Endothelial cell of umbilical vein (primary cell): ENCODE measurements at regions not wholly inside any gene's neighbourhood (a gene's known extent, or its start where the extent isn't known, plus 50 kb on each side); places are given as distances from the start of the nearest gene placed in this dataset.

ENCODE experiments used
- BruUV-seq: library from RNA; stranded (reverse); fragments of 400-500 nt; replicated peaks from 2 replicates; lab custom pipeline; 2021; lab: Mats Ljungman, UMichigan
- CTCF ChIA-PET: fragments of 300-600, 350-600 bp; sonication (Branson Sonifier 250); formaldehyde crosslinking; loops from one replicate; lab custom pipeline; 2021; ENCODE audit warnings: antibody characterized with exemption, inconsistent platforms; lab: Charles Lee
- POLR2A ChIA-PET: fragments of 300-600, 350-600 bp; sonication (Branson Sonifier 250); formaldehyde crosslinking; loops from one replicate; lab custom pipeline; 2021; ENCODE audit warnings: antibody characterized with exemption, inconsistent platforms; lab: Charles Lee
- DNase-seq: peaks from one replicate; pipeline ENCODE4 v3.0.0-alpha.2; 2011; ENCODE audit warnings: low read depth, low spot score
- FAIRE-seq: peaks from 2 replicates; lab custom pipeline; 2011; peaks lifted over from hg19 to GRCh38; lab: Jason Lieb, UNC
- H2AFZ ChIP-seq: 2 replicates; pipeline ENCODE4 v1.6.0; 2012; ENCODE audit warnings: low read depth, low read length, control low read depth, inconsistent platforms
- H3K27ac ChIP-seq: 2 replicates; pipeline ENCODE4 v1.5.1; 2011; ENCODE audit warnings: low read depth, mild to moderate bottlenecking, control low read depth, low read length, moderate library complexity; ENCODE audit not compliant: insufficient read depth
- H3K27me3 ChIP-seq, 2 experiments: 2 replicates each; pipeline versions ENCODE4 v1.6.0 to v1.6.1; 2011; ENCODE audit warnings: low read length in 2 of 2, mixed read lengths in 1 of 2; ENCODE audit not compliant: control insufficient read depth in 2 of 2, insufficient read depth in 2 of 2
- H3K36me3 ChIP-seq, 2 experiments: 2 replicates in 1 of 2; 3 replicates in 1 of 2; pipeline ENCODE4 v1.5.1; 2011; ENCODE audit warnings: low read length in 2 of 2, mild to moderate bottlenecking in 1 of 2, moderate library complexity in 1 of 2; ENCODE audit not compliant: control insufficient read depth in 2 of 2, insufficient read depth in 2 of 2; ENCODE audit errors: extremely low read depth in 1 of 2
- H3K4me1 ChIP-seq: 3 replicates; pipeline ENCODE4 v1.5.1; 2011; ENCODE audit warnings: mild to moderate bottlenecking, low read length; ENCODE audit not compliant: control insufficient read depth, insufficient read depth; ENCODE audit errors: extremely low read depth
- H3K4me2 ChIP-seq: 2 replicates; pipeline ENCODE4 v1.6.1; 2011; ENCODE audit warnings: low read length, control low read depth, mixed read lengths; ENCODE audit not compliant: insufficient read depth
- H3K4me3 ChIP-seq, 3 experiments: fragments of 200-600 bp in 1 of 3; sonication (generic), shearing (Covaris generic) in 1 of 3; replicated peaks in 1 of 3; 2 replicates each; pipeline ENCODE4 v1.5.1; 2011 to 2016; ENCODE audit warnings: control low read depth in 3 of 3, low read length in 3 of 3, mild to moderate bottlenecking in 2 of 3, inconsistent platforms in 1 of 3, low read depth in 1 of 3, moderate library complexity in 1 of 3; ENCODE audit not compliant: insufficient read depth in 1 of 3
- H3K79me2 ChIP-seq: 2 replicates; pipeline ENCODE4 v1.6.0; 2012; ENCODE audit warnings: low read length, inconsistent platforms; ENCODE audit not compliant: control insufficient read depth, insufficient read depth
- H3K9ac ChIP-seq: replicated peaks from 2 replicates; pipeline ENCODE3; 2011; ENCODE audit warnings: low read length, control low read depth; ENCODE audit not compliant: insufficient read depth; ENCODE audit errors: extremely low read depth
- H3K9me1 ChIP-seq: replicated peaks from 3 replicates; pipeline ENCODE4 v1.6.0; 2011; ENCODE audit warnings: mild to moderate bottlenecking, low read length; ENCODE audit not compliant: control insufficient read depth, insufficient read depth; ENCODE audit errors: extremely low read depth
- H3K9me3 ChIP-seq: replicated peaks from 2 replicates; pipeline ENCODE4 v1.5.1; 2012; ENCODE audit warnings: low read length, inconsistent platforms; ENCODE audit not compliant: control insufficient read depth, insufficient read depth
- H4K20me1 ChIP-seq: replicated peaks from 2 replicates; pipeline ENCODE3; 2011; ENCODE audit warnings: mild to moderate bottlenecking, low read length; ENCODE audit not compliant: control insufficient read depth, insufficient read depth; ENCODE audit errors: extremely low read depth
- FOS ChIP-seq: IDR thresholded peaks from 2 replicates; pipeline ENCODE4 v1.6.1; 2011; ENCODE audit warnings: mild to moderate bottlenecking, low read length, moderate library complexity, borderline replicate concordance; ENCODE audit not compliant: insufficient read depth
- JUN ChIP-seq: IDR thresholded peaks from 2 replicates; pipeline ENCODE4 v1.6.1; 2011; ENCODE audit warnings: borderline replicate concordance, low read depth; ENCODE audit not compliant: insufficient read length, insufficient read depth
- MYC ChIP-seq: IDR thresholded peaks from one replicate; pipeline ENCODE4 v1.6.1; 2011; ENCODE audit warnings: mild to moderate bottlenecking, low read depth, low read length
- POLR2A ChIP-seq: IDR thresholded peaks from 2 replicates; pipeline ENCODE4 v1.6.1; 2012; ENCODE audit warnings: low read depth, mild to moderate bottlenecking, control low read depth, low read length
- POLR2AphosphoS5 ChIP-seq: IDR thresholded peaks from 2 replicates; pipeline ENCODE4 v1.6.1; 2012; ENCODE audit warnings: low read depth, mild to moderate bottlenecking, control low read depth, low read length, moderate library complexity; ENCODE audit not compliant: insufficient read depth
- dilution Hi-C: fragments of 300-500 bp; cut with MboI; formaldehyde crosslinking; loops from one replicate; pipeline ENCODE4 v1.15.0; 2019; ENCODE audit warnings: low sequenced_read_pairs; ENCODE audit not compliant: extremely low pct_ligation_motif_present
- intact Hi-C: fragments of 100-400 bp; cut with micrococcal nuclease; formaldehyde crosslinking; loops from one replicate; pipeline ENCODE4 v1.10.0; 2022
- TF ChIP-seq, protein P1 (sequence below), 2 donors: IDR thresholded peaks; 1 replicate in 1 of 2; 2 replicates in 1 of 2; pipeline ENCODE4 v1.5.1; 2011; ENCODE audit warnings: low read length in 2 of 2, mild to moderate bottlenecking in 2 of 2, moderate library complexity in 2 of 2, control low read depth in 1 of 2, inconsistent platforms in 1 of 2, low read depth in 1 of 2; ENCODE audit not compliant: insufficient read depth in 1 of 2; ENCODE audit errors: extremely low read depth in 1 of 2

DNA sequence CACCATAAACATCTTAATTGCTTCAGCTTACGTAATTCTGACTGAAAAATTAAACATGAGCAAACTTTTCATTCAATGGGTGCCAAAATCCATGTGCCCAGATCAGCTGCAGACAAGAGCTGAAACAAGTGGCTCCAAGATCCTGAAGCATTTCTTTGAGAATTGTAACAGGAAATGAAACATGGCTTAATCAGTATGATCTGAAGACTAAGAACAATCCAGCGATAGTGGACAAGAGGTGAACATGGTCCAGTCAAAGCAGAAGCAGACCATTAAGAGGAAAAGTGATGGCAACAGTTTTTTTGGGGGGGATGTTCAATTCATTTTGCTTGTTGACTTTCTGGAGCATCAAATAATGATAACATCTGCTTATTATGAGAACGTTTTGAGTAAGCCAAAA, 1964.5 kb upstream of the RAG2 start:
- CTCF ChIA-PET: no interaction called here
- dilution Hi-C loops (no loop called here), intact Hi-C loops (no loop called here)
- BruUV-seq: no TSS peak
- no peak overlapping the region for H3K4me2 ChIP-seq
- no peak for DNase-seq
- FAIRE-seq: no peak
- H3K9ac ChIP-seq: no peak overlapping the region
- no peaks in the 10 kb centered on the region for H3K4me1 ChIP-seq
- H3K4me3 ChIP-seq: no peak overlapping the region
- no peak overlapping the region for H2AFZ ChIP-seq
- H3K79me2 ChIP-seq: no peaks in the 10 kb centered on the region
- TF ChIP-seq JUN: no peak
- TF ChIP-seq MYC: no peak
- TF ChIP-seq, protein P1, sequence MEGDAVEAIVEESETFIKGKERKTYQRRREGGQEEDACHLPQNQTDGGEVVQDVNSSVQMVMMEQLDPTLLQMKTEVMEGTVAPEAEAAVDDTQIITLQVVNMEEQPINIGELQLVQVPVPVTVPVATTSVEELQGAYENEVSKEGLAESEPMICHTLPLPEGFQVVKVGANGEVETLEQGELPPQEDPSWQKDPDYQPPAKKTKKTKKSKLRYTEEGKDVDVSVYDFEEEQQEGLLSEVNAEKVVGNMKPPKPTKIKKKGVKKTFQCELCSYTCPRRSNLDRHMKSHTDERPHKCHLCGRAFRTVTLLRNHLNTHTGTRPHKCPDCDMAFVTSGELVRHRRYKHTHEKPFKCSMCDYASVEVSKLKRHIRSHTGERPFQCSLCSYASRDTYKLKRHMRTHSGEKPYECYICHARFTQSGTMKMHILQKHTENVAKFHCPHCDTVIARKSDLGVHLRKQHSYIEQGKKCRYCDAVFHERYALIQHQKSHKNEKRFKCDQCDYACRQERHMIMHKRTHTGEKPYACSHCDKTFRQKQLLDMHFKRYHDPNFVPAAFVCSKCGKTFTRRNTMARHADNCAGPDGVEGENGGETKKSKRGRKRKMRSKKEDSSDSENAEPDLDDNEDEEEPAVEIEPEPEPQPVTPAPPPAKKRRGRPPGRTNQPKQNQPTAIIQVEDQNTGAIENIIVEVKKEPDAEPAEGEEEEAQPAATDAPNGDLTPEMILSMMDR (IDR thresholded peaks at IDR 0.05; ENCODE audit: extremely low read depth in 1 of 2, insufficient read depth in 1 of 2, low read depth in 1 of 2, low read length in 2 of 2): no peak
- no peak for TF ChIP-seq POLR2A
- H3K27ac ChIP-seq: no peak overlapping the region
- H3K9me3 ChIP-seq: no peaks in the 10 kb centered on the region
- H3K9me1 ChIP-seq: no peaks in the 10 kb centered on the region
- H4K20me1 ChIP-seq: no peaks in the 10 kb centered on the region
- no peaks in the 10 kb centered on the region for H3K27me3 ChIP-seq
- POLR2A ChIA-PET: no interaction called here
- no peaks in the 10 kb centered on the region for H3K36me3 ChIP-seq

DNA sequence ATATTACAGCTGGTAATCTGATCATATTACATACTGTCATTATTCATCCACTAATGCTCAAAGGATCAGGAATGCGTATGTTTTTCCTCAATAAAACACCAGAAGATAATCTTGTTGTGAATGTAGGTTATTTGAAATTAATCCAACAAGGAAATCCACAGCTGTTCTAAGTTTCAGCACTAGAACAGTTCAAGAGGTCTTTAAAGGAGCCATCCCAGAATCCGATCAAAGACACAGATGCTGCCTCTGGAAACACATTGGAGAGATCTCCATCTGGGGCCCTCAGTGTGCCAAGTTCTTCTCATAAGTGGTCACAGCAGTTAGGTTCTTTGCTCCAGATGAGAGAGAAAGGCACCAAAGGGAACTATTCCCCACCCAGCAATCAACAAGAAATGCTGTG, 1955.1 kb upstream of the RAG2 start:
- dilution Hi-C loops (no loop called here), intact Hi-C loops (no loop called here)
- FAIRE-seq: no peak

More for the DNA sequence above, 1955.1 kb upstream of the RAG2 start:
- Histone ChIP-seq H2AFZ (no peak overlapping the region), H3K4me3 (no peak overlapping the region), H3K27ac (no peak overlapping the region), H3K36me3 (no peaks in the 10 kb centered on the region), H3K9me3 (no peaks in the 10 kb centered on the region), H3K4me2 (no peak overlapping the region), H3K27me3 (no peaks in the 10 kb centered on the region), H4K20me1 (no peaks in the 10 kb centered on the region), H3K4me1 (no peaks in the 10 kb centered on the region), H3K9ac (no peak overlapping the region), H3K79me2 (no peaks in the 10 kb centered on the region), H3K9me1 (no peaks in the 10 kb centered on the region)
- CTCF ChIA-PET: no interaction called here
- no peak for TF ChIP-seq FOS
- TF ChIP-seq POLR2AphosphoS5: no peak
- no peak for DNase-seq
- no TSS peak for BruUV-seq
- POLR2A ChIA-PET: no interaction called here
